ENCODE measurements at regions not wholly inside any gene's neighbourhood (a gene's known extent, or its start where the extent isn't known, plus 50 kb on each side); places are given as distances from the start of the nearest gene placed in this dataset.

DNA sequence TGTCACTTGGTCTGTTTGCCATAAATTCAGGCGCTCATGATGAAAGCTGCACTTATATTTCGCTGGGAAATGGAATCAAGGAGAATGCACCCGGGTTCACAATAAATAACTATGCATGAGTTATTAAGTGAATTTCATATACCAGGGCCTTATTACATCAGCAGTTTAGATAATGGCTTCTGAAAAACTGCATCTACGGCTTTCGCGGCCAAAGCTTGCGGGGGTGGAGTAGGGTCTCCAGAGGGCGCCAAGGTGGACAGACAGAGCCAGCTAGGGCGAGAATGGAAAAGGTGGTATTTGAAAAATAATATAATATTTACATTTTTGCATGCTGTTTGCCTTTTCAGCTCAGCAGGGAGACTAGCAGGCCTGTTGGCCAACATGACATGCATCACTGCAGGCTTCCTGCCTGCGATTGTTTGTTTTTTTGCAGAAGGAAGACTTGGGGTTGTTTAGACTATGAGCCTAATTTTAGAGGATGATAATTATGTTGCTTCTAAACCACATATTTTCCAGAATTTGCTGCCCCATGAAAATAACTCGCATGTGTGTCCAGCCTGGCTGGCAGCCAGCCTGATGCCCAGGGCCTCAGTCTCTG, 173.8 kb upstream of the IRX3 start:
- TF ChIP-seq ZNF184 (tag by site-specific recombination; IDR thresholded peaks at IDR 0.05) (no peak), ZIC2 (tag by site-specific recombination; IDR thresholded peaks at IDR 0.05) (no peak), ZNF354C (tag by site-specific recombination; IDR thresholded peaks at IDR 0.05; ENCODE audit: borderline replicate concordance, low read depth) (no peak)
- TF ChIP-seq, protein P1, sequence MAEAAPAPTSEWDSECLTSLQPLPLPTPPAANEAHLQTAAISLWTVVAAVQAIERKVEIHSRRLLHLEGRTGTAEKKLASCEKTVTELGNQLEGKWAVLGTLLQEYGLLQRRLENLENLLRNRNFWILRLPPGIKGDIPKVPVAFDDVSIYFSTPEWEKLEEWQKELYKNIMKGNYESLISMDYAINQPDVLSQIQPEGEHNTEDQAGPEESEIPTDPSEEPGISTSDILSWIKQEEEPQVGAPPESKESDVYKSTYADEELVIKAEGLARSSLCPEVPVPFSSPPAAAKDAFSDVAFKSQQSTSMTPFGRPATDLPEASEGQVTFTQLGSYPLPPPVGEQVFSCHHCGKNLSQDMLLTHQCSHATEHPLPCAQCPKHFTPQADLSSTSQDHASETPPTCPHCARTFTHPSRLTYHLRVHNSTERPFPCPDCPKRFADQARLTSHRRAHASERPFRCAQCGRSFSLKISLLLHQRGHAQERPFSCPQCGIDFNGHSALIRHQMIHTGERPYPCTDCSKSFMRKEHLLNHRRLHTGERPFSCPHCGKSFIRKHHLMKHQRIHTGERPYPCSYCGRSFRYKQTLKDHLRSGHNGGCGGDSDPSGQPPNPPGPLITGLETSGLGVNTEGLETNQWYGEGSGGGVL (tag by site-specific recombination; IDR thresholded peaks at IDR 0.05), result no peak
- H3K4me3 ChIP-seq (ENCODE audit: low read depth, low read length), result no peak overlapping the region
- 0 out of 2 replicates have a peak, but pooled peaks cover 3% of the 10 kb centered on the region for H3K4me1 ChIP-seq (ENCODE audit: control insufficient read depth, insufficient read depth, low read length)
- POLR2A ChIA-PET, result no interaction called here
- H3K9me3 ChIP-seq (ENCODE audit: control insufficient read depth, insufficient read depth, low read depth, low read length), result no peaks in the 10 kb centered on the region
- CTCF ChIA-PET, result no interaction called here
- no peaks in the 10 kb centered on the region for H3K36me3 ChIP-seq (ENCODE audit: control insufficient read depth in 2 of 2, insufficient read depth in 1 of 2, low read length in 2 of 2)
- no peak overlapping the region for H3K27ac ChIP-seq (ENCODE audit: extremely low read depth, low read depth, low read length)

DNA sequence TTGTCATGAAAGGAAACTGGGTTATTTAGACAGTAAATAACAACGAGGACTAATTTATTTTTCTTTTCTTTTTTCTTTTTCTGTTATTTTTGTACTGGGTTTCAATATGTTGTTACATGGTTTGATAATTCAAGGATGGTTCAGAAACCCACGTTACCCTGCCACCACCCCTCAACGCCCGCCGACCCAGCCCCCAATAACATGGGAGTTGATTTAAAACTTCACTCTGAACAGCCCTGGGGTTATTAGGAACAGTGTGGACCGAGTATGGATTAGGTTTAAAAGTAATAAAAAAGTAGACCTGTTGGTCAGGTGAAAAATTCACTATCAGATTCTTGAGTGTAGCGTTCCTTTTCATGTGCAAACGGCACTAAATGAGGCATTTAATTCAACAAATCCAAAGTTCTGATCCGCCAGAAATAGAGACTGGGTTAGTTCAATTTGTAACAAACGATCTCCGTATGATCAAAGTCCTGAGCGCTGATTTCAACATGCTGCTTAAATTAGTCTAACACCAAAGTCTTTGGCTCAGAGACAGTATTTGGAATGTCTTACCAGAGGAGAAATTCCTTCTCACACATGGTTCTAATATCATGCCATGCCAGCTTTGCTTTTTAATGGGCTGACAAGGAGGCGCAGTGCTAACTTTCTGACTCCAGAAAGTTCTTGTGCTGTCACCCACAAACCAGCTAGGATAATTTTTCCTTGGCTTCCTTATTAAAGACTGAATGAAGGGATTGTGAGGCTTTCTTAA, 173.1 kb upstream of the IRX3 start:
- no peaks in the 10 kb centered on the region for H3K36me3 ChIP-seq (ENCODE audit: control insufficient read depth in 2 of 2, insufficient read depth in 1 of 2, low read length in 2 of 2)
- H3K4me3 ChIP-seq (ENCODE audit: low read depth, low read length), result no peak overlapping the region
- H3K4me1 ChIP-seq (ENCODE audit: control insufficient read depth, insufficient read depth, low read length), result 0 out of 2 replicates have a peak, but pooled peaks cover 5% of the 10 kb centered on the region
- H3K9me3 ChIP-seq (ENCODE audit: control insufficient read depth, insufficient read depth, low read depth, low read length), result no peaks in the 10 kb centered on the region
- POLR2A ChIA-PET, result no interaction called here
- TF ChIP-seq, protein P2, sequence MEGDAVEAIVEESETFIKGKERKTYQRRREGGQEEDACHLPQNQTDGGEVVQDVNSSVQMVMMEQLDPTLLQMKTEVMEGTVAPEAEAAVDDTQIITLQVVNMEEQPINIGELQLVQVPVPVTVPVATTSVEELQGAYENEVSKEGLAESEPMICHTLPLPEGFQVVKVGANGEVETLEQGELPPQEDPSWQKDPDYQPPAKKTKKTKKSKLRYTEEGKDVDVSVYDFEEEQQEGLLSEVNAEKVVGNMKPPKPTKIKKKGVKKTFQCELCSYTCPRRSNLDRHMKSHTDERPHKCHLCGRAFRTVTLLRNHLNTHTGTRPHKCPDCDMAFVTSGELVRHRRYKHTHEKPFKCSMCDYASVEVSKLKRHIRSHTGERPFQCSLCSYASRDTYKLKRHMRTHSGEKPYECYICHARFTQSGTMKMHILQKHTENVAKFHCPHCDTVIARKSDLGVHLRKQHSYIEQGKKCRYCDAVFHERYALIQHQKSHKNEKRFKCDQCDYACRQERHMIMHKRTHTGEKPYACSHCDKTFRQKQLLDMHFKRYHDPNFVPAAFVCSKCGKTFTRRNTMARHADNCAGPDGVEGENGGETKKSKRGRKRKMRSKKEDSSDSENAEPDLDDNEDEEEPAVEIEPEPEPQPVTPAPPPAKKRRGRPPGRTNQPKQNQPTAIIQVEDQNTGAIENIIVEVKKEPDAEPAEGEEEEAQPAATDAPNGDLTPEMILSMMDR (tag by site-specific recombination; IDR thresholded peaks at IDR 0.05), result no peak
- TF ChIP-seq, protein P3, sequence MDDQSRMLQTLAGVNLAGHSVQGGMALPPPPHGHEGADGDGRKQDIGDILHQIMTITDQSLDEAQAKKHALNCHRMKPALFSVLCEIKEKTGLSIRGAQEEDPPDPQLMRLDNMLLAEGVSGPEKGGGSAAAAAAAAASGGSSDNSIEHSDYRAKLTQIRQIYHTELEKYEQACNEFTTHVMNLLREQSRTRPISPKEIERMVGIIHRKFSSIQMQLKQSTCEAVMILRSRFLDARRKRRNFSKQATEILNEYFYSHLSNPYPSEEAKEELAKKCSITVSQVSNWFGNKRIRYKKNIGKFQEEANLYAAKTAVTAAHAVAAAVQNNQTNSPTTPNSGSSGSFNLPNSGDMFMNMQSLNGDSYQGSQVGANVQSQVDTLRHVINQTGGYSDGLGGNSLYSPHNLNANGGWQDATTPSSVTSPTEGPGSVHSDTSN (CRISPR knock-in tag; IDR thresholded peaks at IDR 0.05), result no peak
- TF ChIP-seq ZNF660 (tag by site-specific recombination; IDR thresholded peaks at IDR 0.05) (no peak), ZNF133 (tag by site-specific recombination; IDR thresholded peaks at IDR 0.05) (no peak), ZNF132 (tag by site-specific recombination; IDR thresholded peaks at IDR 0.05; ENCODE audit: borderline replicate concordance) (no peak), ZSCAN30 (tag by site-specific recombination; IDR thresholded peaks at IDR 0.05) (no peak), ZNF658 (tag by site-specific recombination; IDR thresholded peaks at IDR 0.05) (no peak), ZSCAN23 (tag by site-specific recombination; IDR thresholded peaks at IDR 0.05) (no peak), ZNF544 (tag by site-specific recombination; IDR thresholded peaks at IDR 0.05) (no peak), MZF1 (tag by site-specific recombination; IDR thresholded peaks at IDR 0.05; ENCODE audit: borderline replicate concordance) (no peak), ZNF768 (tag by site-specific recombination; IDR thresholded peaks at IDR 0.05) (no peak), ZNF214 (tag by site-specific recombination; IDR thresholded peaks at IDR 0.05; ENCODE audit: borderline replicate concordance) (no peak), HOXC10 (CRISPR knock-in tag; IDR thresholded peaks at IDR 0.05) (no peak)
- TF ChIP-seq, protein P4, sequence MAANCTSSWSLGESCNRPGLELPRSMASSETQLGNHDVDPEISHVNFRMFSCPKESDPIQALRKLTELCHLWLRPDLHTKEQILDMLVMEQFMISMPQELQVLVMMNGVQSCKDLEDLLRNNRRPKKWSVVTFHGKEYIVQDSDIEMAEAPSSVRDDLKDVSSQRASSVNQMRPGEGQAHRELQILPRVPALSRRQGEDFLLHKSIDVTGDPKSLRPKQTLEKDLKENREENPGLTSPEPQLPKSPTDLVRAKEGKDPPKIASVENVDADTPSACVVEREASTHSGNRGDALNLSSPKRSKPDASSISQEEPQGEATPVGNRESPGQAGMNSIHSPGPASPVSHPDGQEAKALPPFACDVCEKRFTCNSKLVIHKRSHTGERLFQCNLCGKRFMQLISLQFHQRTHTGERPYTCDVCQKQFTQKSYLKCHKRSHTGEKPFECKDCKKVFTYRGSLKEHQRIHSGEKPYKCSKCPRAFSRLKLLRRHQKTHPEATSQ (tag by site-specific recombination; IDR thresholded peaks at IDR 0.05), result no peak
- TF ChIP-seq, protein P5, sequence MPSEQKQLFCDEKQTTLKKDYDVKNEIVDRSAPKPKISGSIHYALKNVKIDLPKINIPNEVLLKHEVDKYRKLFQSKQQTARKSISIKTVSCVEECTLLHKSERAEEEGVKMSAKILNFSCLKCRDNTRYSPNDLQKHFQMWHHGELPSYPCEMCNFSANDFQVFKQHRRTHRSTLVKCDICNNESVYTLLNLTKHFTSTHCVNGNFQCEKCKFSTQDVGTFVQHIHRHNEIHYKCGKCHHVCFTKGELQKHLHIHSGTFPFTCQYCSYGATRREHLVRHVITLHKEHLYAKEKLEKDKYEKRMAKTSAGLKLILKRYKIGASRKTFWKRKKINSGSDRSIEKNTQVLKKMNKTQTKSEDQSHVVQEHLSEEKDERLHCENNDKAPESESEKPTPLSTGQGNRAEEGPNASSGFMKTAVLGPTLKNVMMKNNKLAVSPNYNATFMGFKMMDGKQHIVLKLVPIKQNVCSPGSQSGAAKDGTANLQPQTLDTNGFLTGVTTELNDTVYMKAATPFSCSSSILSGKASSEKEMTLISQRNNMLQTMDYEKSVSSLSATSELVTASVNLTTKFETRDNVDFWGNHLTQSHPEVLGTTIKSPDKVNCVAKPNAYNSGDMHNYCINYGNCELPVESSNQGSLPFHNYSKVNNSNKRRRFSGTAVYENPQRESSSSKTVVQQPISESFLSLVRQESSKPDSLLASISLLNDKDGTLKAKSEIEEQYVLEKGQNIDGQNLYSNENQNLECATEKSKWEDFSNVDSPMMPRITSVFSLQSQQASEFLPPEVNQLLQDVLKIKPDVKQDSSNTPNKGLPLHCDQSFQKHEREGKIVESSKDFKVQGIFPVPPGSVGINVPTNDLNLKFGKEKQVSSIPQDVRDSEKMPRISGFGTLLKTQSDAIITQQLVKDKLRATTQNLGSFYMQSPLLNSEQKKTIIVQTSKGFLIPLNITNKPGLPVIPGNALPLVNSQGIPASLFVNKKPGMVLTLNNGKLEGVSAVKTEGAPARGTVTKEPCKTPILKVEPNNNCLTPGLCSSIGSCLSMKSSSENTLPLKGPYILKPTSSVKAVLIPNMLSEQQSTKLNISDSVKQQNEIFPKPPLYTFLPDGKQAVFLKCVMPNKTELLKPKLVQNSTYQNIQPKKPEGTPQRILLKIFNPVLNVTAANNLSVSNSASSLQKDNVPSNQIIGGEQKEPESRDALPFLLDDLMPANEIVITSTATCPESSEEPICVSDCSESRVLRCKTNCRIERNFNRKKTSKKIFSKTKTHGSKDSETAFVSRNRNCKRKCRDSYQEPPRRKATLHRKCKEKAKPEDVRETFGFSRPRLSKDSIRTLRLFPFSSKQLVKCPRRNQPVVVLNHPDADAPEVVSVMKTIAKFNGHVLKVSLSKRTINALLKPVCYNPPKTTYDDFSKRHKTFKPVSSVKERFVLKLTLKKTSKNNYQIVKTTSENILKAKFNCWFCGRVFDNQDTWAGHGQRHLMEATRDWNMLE (tag by site-specific recombination; conservative IDR thresholded peaks at IDR 0.05; ENCODE audit: low read depth), result no peak
- no peak overlapping the region for H3K27ac ChIP-seq (ENCODE audit: extremely low read depth, low read depth, low read length)
- CTCF ChIA-PET, result no interaction called here
